GM12864 (cell line): ENCODE measurements at regions not wholly inside any gene's neighbourhood (a gene's known extent, or its start where the extent isn't known, plus 50 kb on each side); places are given as distances from the start of the nearest gene placed in this dataset.

Experiments used
- DNase-seq: peaks from one replicate; pipeline ENCODE4 v3.0.0-alpha.2; 2011; ENCODE audit warnings: low read depth
- H3K4me3 ChIP-seq: 2 replicates; pipeline ENCODE4 v1.5.1; 2011; ENCODE audit warnings: mild to moderate bottlenecking, low read depth, low read length, control low read depth
- CTCF ChIP-seq: IDR thresholded peaks from 2 replicates; pipeline ENCODE4 v1.5.1; 2011; ENCODE audit warnings: low read depth, mild to moderate bottlenecking, moderate library complexity, low read length, control low read depth, inconsistent platforms; ENCODE audit errors: missing control alignments

DNA sequence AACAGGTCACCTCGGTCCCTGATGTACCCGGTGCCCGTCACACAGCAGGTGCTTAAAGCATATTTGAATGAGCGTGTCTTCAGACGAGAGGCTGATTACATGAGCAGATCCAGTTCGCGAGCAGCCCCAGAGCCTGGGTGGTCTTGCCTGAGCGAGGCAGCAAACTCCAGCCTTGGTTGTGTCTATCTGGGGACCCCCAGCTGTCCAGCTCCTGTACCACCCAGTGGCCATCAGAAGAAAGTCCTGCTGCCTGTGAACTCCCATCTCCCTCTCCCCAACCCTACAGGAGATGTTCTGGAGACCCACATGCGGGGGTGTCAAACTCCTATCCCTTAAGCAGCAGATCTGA, 174.2 kb downstream of the PHETA1 start:
- TF ChIP-seq CTCF, result no peak
- no peak for DNase-seq
- H3K4me3 ChIP-seq, result no peak overlapping the region

GRCh38 chr12:111193977-111194702, 174.8 kb downstream of the PHETA1 start:
- TF ChIP-seq CTCF, result no peak
- H3K4me3 ChIP-seq, result no peak overlapping the region
- no peak for DNase-seq

GRCh38 chr12:111193496-111193895, 175.4 kb downstream of the PHETA1 start:
- no peak for TF ChIP-seq CTCF
- no peak overlapping the region for H3K4me3 ChIP-seq
- no peak for DNase-seq

DNA sequence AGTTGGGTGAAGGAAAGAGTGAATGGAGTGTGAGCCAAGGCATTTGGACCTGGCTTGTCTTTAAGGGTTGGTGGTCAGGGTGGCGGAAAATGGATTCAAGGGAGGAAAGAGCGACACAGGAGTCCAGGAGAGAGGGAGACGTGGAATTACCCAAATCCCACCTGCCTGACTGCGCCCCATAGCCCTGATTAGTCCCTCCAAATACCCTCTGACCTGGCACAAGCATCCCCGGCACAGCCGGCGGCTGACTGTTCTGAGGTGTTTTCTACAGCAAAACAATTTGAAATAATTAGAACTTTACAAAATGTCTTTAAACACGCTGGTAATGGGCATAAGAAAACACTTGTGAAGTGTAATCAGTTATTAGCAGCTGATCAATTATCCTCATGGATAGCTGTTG, 175.8 kb downstream of the PHETA1 start:
- TF ChIP-seq CTCF, result no peak
- no peak for DNase-seq
- H3K4me3 ChIP-seq, result no peak overlapping the region

DNA sequence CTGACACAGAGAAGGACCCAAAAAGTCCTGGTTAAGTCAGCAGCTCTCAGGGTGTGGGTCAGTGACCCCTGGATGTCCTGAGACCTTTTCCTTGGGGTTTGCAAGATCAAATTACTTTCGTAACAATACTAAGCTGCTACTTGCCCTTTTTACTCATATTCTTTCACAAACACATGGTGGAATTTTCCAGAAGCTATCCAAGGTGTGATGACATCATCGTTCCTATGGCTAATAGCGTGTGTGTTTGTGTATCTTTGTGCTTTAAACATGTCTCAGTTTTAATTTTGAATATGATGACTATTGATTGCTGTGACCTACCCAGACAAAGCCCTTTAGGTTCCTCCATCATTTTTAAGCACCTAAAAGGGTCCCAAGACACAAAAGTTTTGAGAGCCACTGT, 176.2 kb downstream of the PHETA1 start:
- H3K4me3 ChIP-seq, result no peak overlapping the region

DNA sequence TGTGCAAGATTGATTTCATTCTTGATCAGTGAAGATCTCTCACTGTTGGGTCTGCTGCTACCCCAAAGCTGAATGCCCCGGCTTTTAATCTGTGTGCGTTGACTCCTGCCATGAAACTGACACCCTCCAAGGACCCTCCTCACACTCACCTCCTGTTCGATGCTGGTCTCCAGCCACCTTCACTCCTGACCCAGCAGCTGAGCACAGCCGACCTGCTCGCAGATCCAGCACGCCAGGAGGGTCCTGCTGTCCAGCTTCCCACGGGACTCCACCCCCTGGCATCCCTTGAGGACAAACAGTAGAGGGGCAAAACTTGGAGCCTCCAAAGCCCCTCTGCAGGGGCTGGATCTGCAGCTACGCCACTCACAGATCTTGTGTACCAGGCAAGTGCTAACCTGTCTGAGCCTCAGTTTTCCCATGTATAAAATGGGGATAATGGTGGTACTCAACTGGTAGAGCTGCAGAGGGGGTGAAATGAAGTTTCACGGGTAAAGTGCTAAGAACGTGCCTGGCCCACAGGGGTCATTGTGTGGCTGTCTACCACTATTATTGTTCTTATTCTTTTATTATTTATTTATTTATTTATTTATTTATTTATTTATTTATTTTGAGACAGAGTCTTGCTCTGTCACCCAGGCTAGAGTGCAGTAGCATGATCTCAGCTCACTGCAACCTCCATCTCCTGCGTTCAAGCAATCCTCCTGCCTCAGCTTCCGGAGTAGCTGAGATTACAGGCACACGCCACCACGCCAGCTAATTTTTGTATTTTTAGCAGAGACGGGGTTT, 178.0 kb downstream of the PHETA1 start:
- TF ChIP-seq CTCF, result no peak
- H3K4me3 ChIP-seq, result no peak overlapping the region
- no peak for DNase-seq

More for the DNA sequence above, 176.2 kb downstream of the PHETA1 start:
- TF ChIP-seq CTCF, result no peak
- DNase-seq, result no peak

DNA sequence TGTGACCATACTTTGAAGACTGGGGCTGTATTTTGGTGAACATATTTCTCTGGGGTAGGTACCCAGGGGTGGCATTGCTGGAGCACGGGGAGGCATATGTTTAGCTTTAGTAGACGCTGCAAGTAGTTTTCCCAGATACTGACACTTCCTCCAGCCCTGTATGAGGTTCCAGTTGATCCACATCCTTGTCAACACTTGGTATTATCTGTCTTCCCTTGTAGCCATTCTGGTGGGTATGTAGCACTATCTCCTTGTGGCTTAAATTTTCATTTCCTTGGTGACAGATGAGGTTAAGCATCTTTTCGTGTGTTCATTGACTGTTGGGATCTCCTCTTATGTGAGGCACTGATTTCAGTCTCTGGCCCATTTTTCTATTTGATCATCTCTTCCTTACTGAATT, 179.1 kb downstream of the PHETA1 start:
- DNase-seq, result no peak
- H3K4me3 ChIP-seq, result no peak overlapping the region
- no peak for TF ChIP-seq CTCF
